Uterus (tissue), 3 donors: ENCODE measurements at regions not wholly inside any gene's neighbourhood (a gene's known extent, or its start where the extent isn't known, plus 50 kb on each side); places are given as distances from the start of the nearest gene placed in this dataset.

Source experiments
- DNase-seq, 2 donors: peaks; one replicate each; pipeline ENCODE4 v3.0.0-alpha.2; 2019 to 2020
- H3K27ac ChIP-seq, 2 donors: fragments of 200-600 bp; sonication (generic); 1 replicate in 1 of 2; 2 replicates in 1 of 2; pipeline ENCODE4 v1.5.1; 2016 to 2018
- H3K27me3 ChIP-seq, 2 donors: fragments of 200-600 bp; sonication (generic); one replicate each; pipeline ENCODE4 v1.5.1; 2018 to 2019; ENCODE audit warnings: control low read depth in 1 of 2
- H3K36me3 ChIP-seq, 2 donors: fragments of 200-600 bp; sonication (generic); one replicate each; pipeline ENCODE4 v1.5.1; 2019; ENCODE audit warnings: control low read depth in 1 of 2
- H3K4me1 ChIP-seq, 2 donors: fragments of 200-600 bp; sonication (generic); one replicate each; pipeline ENCODE4 v1.5.1; 2018 to 2019; ENCODE audit warnings: control low read depth in 1 of 2
- H3K4me3 ChIP-seq, 2 donors: fragments of 200-600 bp; sonication (generic); 1 replicate in 1 of 2; 2 replicates in 1 of 2; pipeline ENCODE4 v1.5.1; 2018 to 2019; ENCODE audit warnings: mild to moderate bottlenecking in 1 of 2
- H3K9me3 ChIP-seq, 2 donors: fragments of 200-600 bp; sonication (generic); one replicate each; pipeline ENCODE4 v1.5.1; 2019; ENCODE audit warnings: control low read depth in 1 of 2
- CTCF ChIP-seq, 4 experiments: fragments of 200-600 bp in 2 of 4; fragments of 450-650 bp in 2 of 4; sonication (generic) in 2 of 4; IDR thresholded peaks; one replicate each; pipeline ENCODE4 v1.5.1; 2016 to 2019; ENCODE audit warnings: antibody characterized with exemption in 4 of 4, mild to moderate bottlenecking in 2 of 4, moderate library complexity in 1 of 4
- POLR2A ChIP-seq, 2 donors: fragments of 450-650 bp; IDR thresholded peaks; one replicate each; pipeline ENCODE4 v1.6.1; 2016; ENCODE audit warnings: antibody characterized with exemption in 2 of 2, mild to moderate bottlenecking in 1 of 2, moderate library complexity in 1 of 2
- intact Hi-C: fragments of 100-400 bp; cut with DNase I; formaldehyde crosslinking; loops from one replicate; pipeline ENCODE4 v1.15.1; 2023; ENCODE audit warnings: low total_unique reads
- donor health status: DM: yes; HTN: yes; CAD: no.

- H3K4me1 ChIP-seq, result no peaks in the 10 kb centered on the region
Measured at GRCh38 chr12:72723732-72724131, 451.6 kb downstream of the TRHDE start.

GRCh38 chr12:72729451-72730010, 457.4 kb downstream of the TRHDE start:
- no peaks in the 10 kb centered on the region for H3K27me3 ChIP-seq
- no peak overlapping the region for H3K4me3 ChIP-seq
- no peaks in the 10 kb centered on the region for H3K4me1 ChIP-seq
- H3K36me3 ChIP-seq, result no peaks in the 10 kb centered on the region
- H3K9me3 ChIP-seq, result no peaks in the 10 kb centered on the region
- TF ChIP-seq POLR2A (IDR thresholded peaks at IDR 0.05) (no peak), CTCF (IDR thresholded peaks at IDR 0.05) (no peak)
- H3K27ac ChIP-seq, result no peak overlapping the region
- intact Hi-C loops, result no loop called here
- no peak for DNase-seq

More at GRCh38 chr12:72723732-72724131, 451.6 kb downstream of the TRHDE start:
- no peak for DNase-seq
- Histone ChIP-seq H3K9me3 (no peaks in the 10 kb centered on the region), H3K36me3 (no peaks in the 10 kb centered on the region), H3K27me3 (no peaks in the 10 kb centered on the region), H3K4me3 (no peak overlapping the region), H3K27ac (no peak overlapping the region)
- intact Hi-C loops, result no loop called here
- no peak for TF ChIP-seq POLR2A (IDR thresholded peaks at IDR 0.05)
- TF ChIP-seq CTCF (IDR thresholded peaks at IDR 0.05), result no peak

GRCh38 chr12:72734581-72734980, 462.4 kb downstream of the TRHDE start:
- H3K27ac ChIP-seq, result no peak overlapping the region
- DNase-seq, result no peak
- TF ChIP-seq POLR2A (IDR thresholded peaks at IDR 0.05), result no peak
- TF ChIP-seq CTCF (IDR thresholded peaks at IDR 0.05), result no peak
- no peaks in the 10 kb centered on the region for H3K4me1 ChIP-seq
- no peaks in the 10 kb centered on the region for H3K36me3 ChIP-seq
- H3K4me3 ChIP-seq, result no peak overlapping the region
- intact Hi-C loops, result no loop called here
- H3K27me3 ChIP-seq, result no peaks in the 10 kb centered on the region
- H3K9me3 ChIP-seq, result no peaks in the 10 kb centered on the region

GRCh38 chr12:72738811-72739210, 466.6 kb downstream of the TRHDE start:
- intact Hi-C loops, result no loop called here
- Histone ChIP-seq H3K4me3 (no peak overlapping the region), H3K27ac (no peak overlapping the region), H3K36me3 (no peaks in the 10 kb centered on the region), H3K4me1 (no peaks in the 10 kb centered on the region), H3K27me3 (no peaks in the 10 kb centered on the region), H3K9me3 (no peaks in the 10 kb centered on the region)
- TF ChIP-seq POLR2A (IDR thresholded peaks at IDR 0.05), result no peak
- TF ChIP-seq CTCF (IDR thresholded peaks at IDR 0.05), result no peak
- no peak for DNase-seq

GRCh38 chr12:72740064-72740463, 467.9 kb downstream of the TRHDE start:
- H3K36me3 ChIP-seq, result no peaks in the 10 kb centered on the region
- TF ChIP-seq CTCF (IDR thresholded peaks at IDR 0.05), result no peak
- TF ChIP-seq POLR2A (IDR thresholded peaks at IDR 0.05), result no peak
- H3K4me1 ChIP-seq, result no peaks in the 10 kb centered on the region
- H3K4me3 ChIP-seq, result no peak overlapping the region
- no peak for DNase-seq
- no peak overlapping the region for H3K27ac ChIP-seq
- H3K27me3 ChIP-seq, result no peaks in the 10 kb centered on the region
- H3K9me3 ChIP-seq, result no peaks in the 10 kb centered on the region
- intact Hi-C loops, result no loop called here
